ENCODE measurements at regions not wholly inside any gene's neighbourhood (a gene's known extent, or its start where the extent isn't known, plus 50 kb on each side); places are given as distances from the start of the nearest gene placed in this dataset.

- no peak overlapping the region for H3K4me3 ChIP-seq (ENCODE audit: low read length)
- no peaks in the 10 kb centered on the region for H3K9me3 ChIP-seq (ENCODE audit: control insufficient read depth, insufficient read depth, low read length)
- TF ChIP-seq EZH2phosphoT487 (IDR thresholded peaks at IDR 0.05; ENCODE audit: borderline replicate concordance, low read length), result no peak
- no peak for TF ChIP-seq CTCF (IDR thresholded peaks at IDR 0.05; ENCODE audit: low read depth, low read length, poor library complexity, severe bottlenecking)
- no peaks in the 10 kb centered on the region for H3K4me1 ChIP-seq (ENCODE audit: control insufficient read depth, low read length)
- H4K20me1 ChIP-seq (ENCODE audit: control insufficient read depth, insufficient read depth, low read depth, low read length), result no peaks in the 10 kb centered on the region
- H3K27me3 ChIP-seq (ENCODE audit: control insufficient read depth, low read length), result peaks cover 17% of the 10 kb centered on the region
- H3K36me3 ChIP-seq (ENCODE audit: control insufficient read depth, low read length), result no peaks in the 10 kb centered on the region
- H3K9me2 ChIP-seq (replicated peaks; ENCODE audit: control insufficient read depth, low read length), result no peaks in the 10 kb centered on the region
- H3F3A ChIP-seq (ENCODE audit: control insufficient read depth, insufficient read depth), result no peaks in the 10 kb centered on the region
- no peaks in the 10 kb centered on the region for H3K79me2 ChIP-seq (ENCODE audit: control insufficient read depth, low read length)
- no peak overlapping the region for H3K27ac ChIP-seq (ENCODE audit: low read depth, low read length)
- no peak overlapping the region for H3K4me2 ChIP-seq (ENCODE audit: low read length)
Observed at GRCh38 chr3:132245552-132246142, 71.6 kb upstream of the ACP3 start.

- no peaks in the 10 kb centered on the region for H3K36me3 ChIP-seq (ENCODE audit: control insufficient read depth, low read length)
- no peaks in the 10 kb centered on the region for H3K9me3 ChIP-seq (ENCODE audit: control insufficient read depth, insufficient read depth, low read length)
- H3F3A ChIP-seq (ENCODE audit: control insufficient read depth, insufficient read depth), result no peaks in the 10 kb centered on the region
- peaks cover 17% of the 10 kb centered on the region for H3K27me3 ChIP-seq (ENCODE audit: control insufficient read depth, low read length)
- TF ChIP-seq CTCF (IDR thresholded peaks at IDR 0.05; ENCODE audit: low read depth, low read length, poor library complexity, severe bottlenecking), result no peak
- TF ChIP-seq EZH2phosphoT487 (IDR thresholded peaks at IDR 0.05; ENCODE audit: borderline replicate concordance, low read length), result no peak
- H3K9me2 ChIP-seq (replicated peaks; ENCODE audit: control insufficient read depth, low read length), result no peaks in the 10 kb centered on the region
- no peaks in the 10 kb centered on the region for H4K20me1 ChIP-seq (ENCODE audit: control insufficient read depth, insufficient read depth, low read depth, low read length)
- no peak overlapping the region for H3K4me2 ChIP-seq (ENCODE audit: low read length)
- H3K79me2 ChIP-seq (ENCODE audit: control insufficient read depth, low read length), result no peaks in the 10 kb centered on the region
- H3K4me3 ChIP-seq (ENCODE audit: low read length), result no peak overlapping the region
- H3K4me1 ChIP-seq (ENCODE audit: control insufficient read depth, low read length), result no peaks in the 10 kb centered on the region
- no peak overlapping the region for H3K27ac ChIP-seq (ENCODE audit: low read depth, low read length)
Observed at GRCh38 chr3:132246212-132246611, 71.0 kb upstream of the ACP3 start.

- H3K4me3 ChIP-seq (ENCODE audit: low read length), result no peak overlapping the region
- H3K27me3 ChIP-seq (ENCODE audit: control insufficient read depth, low read length), result peaks cover 12% of the 10 kb centered on the region
- no peaks in the 10 kb centered on the region for H3F3A ChIP-seq (ENCODE audit: control insufficient read depth, insufficient read depth)
- no peaks in the 10 kb centered on the region for H3K36me3 ChIP-seq (ENCODE audit: control insufficient read depth, low read length)
- no peaks in the 10 kb centered on the region for H3K4me1 ChIP-seq (ENCODE audit: control insufficient read depth, low read length)
- no peaks in the 10 kb centered on the region for H3K9me2 ChIP-seq (replicated peaks; ENCODE audit: control insufficient read depth, low read length)
- no peak overlapping the region for H3K27ac ChIP-seq (ENCODE audit: low read depth, low read length)
- no peaks in the 10 kb centered on the region for H3K9me3 ChIP-seq (ENCODE audit: control insufficient read depth, insufficient read depth, low read length)
- H3K79me2 ChIP-seq (ENCODE audit: control insufficient read depth, low read length), result no peaks in the 10 kb centered on the region
- H3K4me2 ChIP-seq (ENCODE audit: low read length), result no peak overlapping the region
- H4K20me1 ChIP-seq (ENCODE audit: control insufficient read depth, insufficient read depth, low read depth, low read length), result no peaks in the 10 kb centered on the region
- TF ChIP-seq CTCF (IDR thresholded peaks at IDR 0.05; ENCODE audit: low read depth, low read length, poor library complexity, severe bottlenecking), result no peak
- no peak for TF ChIP-seq EZH2phosphoT487 (IDR thresholded peaks at IDR 0.05; ENCODE audit: borderline replicate concordance, low read length)
Observed at GRCh38 chr3:132247211-132247610, 70.0 kb upstream of the ACP3 start.

All from DOHH2 (cell line).